GM19328 (cell line): ENCODE measurements at regions not wholly inside any gene's neighbourhood (a gene's known extent, or its start where the extent isn't known, plus 50 kb on each side); places are given as distances from the start of the nearest gene placed in this dataset.
"Not testable (repeated sequence)": the region's sequence is repeated elsewhere in the genome, so short reads cannot be mapped to it uniquely, and the experiment has no call there.

Experiments
- ATAC-seq: cut with Tn5 transposase; IDR thresholded peaks from one replicate; pipeline ENCODE4 v1.9.1; 2021; ENCODE audit warnings: mild to moderate bottlenecking, moderate library complexity; ENCODE audit not compliant: unreplicated experiment

DNA sequence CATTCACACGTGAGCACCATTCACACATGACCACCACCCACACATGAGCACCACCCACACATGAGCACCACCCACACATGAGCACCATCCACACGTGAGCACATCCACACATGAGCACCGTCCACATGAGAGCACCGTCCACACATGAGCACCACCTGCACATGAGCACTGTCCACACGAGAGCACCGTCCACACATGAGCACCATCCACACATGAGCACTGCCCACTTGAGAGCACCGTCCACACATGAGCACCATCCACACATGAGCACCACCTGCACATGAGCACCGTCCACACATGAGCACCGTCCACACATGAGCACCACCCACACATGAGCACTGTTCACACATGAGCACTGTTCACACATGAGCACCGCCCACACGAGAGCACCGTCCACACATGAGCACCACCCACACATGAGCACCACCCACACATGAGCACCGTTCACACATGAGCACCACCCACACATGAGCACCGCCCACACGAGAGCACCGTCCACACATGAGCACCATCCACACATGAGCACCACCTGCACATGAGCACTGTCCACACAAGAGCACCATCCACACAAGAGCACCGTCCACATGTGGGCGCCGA is 471.3 kb upstream of the SALL3 start:
- ATAC-seq, result not testable (repeated sequence)

DNA sequence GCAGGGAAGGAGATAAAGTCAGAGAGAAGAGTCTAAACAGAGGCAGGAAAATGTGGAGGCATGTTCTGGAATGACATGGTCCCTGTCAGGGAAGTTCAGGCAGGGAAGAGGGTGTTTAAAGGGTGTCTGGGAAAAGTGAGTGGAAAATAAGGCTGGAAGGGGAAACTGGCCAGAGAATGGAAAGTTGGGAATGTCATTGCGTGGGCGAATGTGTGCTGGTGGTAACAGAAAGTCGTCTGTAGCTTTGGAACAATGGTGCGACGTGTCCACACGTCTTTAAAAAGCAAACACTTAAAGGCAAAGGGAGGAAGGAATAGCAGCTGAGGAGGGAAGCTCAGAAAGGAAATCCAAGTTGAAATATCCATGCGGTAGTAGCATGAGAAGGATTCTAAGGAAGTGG is 469.5 kb upstream of the SALL3 start:
- no peak for ATAC-seq

DNA sequence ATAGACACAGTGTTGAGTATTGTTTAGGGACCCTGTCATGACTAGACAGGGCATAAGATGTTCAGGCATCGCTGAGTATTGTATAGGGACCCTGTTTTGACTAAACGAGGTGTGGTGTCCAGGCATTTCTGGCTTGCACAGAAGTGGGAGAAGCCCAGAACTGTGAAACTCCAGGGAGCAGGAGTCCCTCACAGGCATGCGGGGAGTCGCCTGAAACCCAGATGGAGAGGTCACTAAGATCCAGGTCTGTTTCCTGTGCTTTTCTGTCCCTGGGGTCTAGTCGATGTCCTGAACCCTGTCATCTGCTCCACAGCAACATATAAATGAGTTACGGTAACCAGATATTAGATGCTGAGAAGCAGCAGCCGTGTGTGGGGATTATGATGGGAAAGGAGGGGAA is 469.0 kb upstream of the SALL3 start:
- no peak for ATAC-seq

DNA sequence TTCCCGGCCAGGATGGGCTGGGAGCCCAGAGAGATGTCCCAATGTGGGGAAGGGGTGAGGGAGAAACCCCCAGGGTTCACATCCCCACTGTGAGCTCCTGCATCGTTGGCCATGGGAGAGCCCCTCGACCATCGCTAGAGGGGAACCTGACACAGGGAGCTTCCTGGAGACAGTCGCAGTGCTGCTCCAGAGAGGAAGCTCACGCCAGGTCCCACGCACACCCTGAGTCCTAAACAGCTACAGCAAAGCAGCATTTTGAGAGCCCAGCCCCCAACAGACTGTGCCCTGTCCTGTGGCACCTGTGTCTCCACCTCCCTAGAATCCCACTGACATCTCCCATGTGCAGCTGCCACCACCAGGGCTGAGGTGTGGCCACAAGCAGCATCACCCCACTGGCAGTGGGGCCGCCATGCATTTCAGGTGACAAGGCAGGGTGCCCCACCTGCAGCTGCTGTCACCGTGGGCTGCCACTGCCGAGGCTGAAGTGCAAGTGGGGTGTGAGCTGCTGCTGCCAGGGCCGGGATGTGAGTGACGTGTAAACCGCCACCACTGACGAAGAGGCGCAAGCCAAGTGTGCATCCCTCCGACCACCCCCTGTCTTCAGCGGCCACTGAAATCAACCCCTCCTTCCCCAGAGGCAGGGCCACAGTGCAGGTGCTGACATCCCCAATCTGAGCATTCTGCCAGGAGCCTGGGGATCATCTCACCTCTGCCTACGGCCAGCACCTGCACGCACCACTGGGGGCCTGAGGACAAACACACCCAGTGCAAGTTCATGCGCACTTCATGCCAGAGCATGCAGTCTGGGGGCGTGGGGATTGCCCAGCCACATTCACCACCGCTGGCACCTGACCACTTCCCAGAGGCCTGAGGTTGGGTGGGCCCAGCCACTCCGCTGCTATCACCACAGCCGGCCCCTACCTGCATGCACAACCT is 467.7 kb upstream of the SALL3 start:
- no peak for ATAC-seq

DNA sequence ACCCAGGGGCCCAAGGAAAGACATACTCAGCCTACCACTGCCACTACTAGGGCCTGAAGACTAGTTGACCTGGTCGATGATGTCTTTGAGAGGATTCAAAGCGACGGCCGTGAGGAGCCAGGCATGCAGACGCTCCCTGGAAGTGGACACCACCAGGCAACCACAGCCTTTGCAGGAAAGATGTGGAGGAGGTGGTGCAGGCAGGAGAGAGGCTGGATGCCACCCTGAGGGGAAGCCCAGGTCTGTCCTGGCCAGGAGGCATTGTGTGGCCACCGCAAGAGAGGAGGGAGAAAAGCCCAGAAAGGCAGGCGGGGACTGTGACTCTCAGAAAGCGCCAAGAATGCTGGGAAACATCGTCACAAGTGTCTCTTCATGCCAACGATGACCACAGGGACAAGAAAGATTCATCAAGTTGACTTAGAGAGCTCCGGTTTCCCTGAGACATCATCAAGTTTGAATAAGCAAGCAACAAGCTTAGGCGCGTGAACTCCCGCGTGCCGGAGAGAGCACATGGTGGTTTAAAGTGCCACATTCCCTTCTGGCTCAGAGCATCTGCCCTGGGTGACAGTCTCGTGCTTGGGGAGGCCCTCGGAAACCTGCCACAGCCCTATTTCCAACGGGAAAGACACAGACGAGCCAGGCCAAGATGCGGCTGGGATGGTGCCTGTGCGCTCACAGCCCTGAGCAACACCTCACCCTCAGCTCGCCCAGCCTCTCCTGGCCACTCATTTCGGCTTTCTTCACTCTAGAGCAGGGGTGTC is 464.5 kb upstream of the SALL3 start:
- no peak for ATAC-seq

DNA sequence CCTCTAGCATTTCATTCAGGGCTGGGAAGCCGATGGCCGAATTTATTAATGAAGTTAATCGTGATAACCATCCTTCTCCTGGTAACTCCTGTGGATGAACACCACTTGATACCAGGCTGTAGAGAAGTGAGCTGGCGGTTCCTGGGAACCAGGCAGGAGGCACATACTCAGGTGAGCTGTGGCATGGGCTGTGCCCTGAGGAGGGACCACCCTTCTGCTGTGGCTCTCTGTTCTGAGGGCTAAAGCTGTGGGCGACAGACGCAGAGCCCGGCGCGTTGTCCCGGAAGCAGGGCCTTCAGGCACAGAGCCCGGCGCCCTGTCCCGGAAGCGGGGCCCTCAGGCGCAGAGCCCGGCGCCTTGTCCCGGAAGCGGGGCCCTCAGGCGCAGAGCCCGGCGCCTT is 462.3 kb upstream of the SALL3 start:
- ATAC-seq, result no peak

DNA sequence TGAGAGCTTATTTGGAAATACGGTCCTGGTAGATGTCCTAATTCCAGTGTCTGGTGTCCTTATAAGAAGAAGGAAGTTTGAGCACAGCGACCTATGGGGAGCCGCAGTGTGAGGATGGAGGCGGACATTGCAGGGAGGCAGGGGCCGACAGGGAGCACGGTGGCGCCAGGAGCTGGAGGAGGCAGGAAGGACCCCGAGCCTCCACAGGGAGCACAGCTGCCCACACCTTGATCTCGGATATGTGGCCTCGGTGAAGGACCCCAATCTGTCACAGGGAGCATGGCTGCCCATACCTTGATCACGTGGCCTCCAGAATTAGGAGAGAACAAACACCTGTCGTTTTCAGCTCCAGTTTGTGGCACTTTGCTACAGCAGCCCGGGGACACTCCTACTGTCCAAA is 461.6 kb upstream of the SALL3 start:
- ATAC-seq, result no peak

DNA sequence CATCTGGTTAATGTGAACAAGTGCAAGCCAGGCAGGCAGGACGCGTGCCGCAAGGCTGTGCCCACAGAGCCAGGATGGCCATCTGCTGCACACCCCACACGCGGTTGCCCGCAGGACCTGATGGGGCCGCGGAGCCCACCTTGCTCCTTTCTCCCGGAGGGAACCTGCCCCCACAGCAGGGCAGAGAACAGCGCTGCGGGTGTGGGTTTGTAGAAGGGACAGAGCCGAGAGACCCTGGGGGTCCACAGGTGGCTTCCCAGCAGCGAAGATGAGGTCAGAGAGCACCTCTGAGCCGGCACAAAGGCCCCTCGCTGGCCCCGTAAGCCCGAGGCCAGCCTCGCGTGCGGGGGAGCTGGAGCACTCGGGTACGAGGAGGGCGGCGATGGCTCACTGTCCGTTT is 460.8 kb upstream of the SALL3 start:
- ATAC-seq, result no peak

DNA sequence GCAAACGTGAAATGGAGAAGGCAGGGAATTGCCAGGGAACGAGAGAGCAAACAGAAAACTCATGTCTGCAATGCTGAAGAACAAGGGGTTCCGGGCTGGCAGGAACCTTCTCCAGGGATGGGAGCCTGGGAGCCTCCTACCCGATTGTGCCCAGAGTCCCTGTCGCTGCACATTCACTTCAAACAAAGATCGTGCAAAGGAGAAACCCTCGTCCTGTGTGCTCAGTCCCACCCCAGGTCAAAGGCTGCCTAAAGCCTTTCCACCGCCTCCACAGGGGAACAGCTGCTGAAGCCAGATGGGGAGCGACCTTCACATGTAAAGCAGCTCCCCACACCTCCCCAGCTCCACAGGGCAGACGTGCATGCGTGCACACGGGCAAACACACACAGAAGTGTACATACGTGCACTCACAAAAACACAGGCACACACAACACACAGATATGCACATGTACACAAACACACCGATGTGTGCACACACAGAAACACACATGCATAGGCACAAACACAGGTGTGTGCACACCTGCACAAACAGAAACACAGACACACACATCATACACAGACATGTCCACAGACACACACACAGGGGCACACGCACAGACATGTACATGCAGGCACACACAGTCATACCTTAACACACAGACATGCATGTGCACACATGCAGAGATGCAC is 460.1 kb upstream of the SALL3 start:
- ATAC-seq, result no peak

DNA sequence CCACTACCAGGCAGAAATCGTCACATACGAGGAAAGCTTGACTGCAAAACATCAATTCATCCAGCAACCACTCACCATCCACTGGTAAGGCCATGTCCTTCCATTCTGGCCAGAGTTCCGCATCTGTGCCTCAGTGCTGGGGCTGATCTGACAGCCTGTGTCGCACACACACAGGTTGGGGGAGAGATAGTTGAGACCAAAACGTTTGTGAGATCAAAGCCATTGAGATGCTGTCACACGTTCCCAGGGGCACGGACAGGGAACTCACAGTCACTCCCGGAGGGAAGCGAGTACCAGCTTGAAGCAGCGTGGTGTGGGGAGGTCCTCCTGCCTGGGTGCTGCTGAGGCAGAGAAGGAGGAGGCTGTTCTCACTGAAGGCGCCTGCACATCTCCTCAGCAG is 458.5 kb upstream of the SALL3 start:
- ATAC-seq, result no peak

DNA sequence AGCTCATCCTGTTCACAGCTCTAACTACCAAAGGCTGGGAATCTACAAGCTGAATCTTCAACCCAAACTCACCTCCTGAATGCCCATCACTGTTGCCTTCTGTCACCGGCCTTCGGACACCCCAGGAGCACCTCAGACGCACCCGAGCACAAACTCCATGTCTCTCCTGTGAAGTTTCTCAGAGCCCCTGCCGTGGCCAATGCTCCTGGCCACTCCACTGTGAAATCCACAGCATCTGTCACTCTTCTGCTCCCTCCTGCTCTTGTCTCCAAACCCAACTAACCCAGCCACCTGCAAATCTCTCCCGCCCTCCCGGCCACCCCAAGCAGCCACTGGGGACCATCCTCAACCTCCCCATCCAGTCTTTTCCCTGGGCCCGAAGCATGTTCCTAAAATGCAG is 457.9 kb upstream of the SALL3 start:
- no peak for ATAC-seq

DNA sequence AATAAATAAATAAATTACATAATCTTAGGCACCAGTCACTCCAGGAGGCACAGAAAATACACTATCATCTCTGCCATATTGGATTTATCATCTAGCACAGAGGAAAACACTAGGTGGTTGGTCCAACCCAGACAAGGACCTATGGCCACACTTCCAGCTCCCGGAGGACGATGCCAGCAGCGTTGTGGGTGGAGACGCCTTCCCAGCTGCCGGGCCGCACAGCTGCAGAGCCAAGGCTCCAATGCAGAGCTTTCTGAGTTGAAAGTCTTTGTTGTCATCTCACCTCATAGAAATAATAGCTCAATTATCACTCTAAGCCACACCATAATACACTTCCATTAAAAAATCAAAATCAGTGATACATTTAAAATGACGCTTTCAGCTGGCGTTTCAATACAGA is 457.1 kb upstream of the SALL3 start:
- no peak for ATAC-seq

DNA sequence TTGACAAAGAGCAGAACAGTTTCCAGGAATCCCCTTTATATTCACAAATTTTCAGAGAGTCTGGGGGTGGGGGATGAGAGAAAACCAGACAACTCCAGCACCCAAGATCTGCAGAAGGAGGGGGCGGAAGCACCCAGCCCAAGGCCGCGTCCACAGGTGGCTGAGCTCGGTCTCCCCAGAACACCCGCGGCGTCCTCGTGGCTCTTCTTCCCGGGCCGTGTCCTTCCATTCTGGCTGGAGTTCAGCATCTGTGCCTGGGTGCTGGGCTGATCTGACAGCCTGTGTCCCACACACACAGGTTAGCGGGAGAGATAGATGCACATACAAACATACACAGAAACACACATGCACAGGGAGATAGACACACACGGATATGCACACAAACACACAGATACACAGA is 455.8 kb upstream of the SALL3 start:
- no peak for ATAC-seq

DNA sequence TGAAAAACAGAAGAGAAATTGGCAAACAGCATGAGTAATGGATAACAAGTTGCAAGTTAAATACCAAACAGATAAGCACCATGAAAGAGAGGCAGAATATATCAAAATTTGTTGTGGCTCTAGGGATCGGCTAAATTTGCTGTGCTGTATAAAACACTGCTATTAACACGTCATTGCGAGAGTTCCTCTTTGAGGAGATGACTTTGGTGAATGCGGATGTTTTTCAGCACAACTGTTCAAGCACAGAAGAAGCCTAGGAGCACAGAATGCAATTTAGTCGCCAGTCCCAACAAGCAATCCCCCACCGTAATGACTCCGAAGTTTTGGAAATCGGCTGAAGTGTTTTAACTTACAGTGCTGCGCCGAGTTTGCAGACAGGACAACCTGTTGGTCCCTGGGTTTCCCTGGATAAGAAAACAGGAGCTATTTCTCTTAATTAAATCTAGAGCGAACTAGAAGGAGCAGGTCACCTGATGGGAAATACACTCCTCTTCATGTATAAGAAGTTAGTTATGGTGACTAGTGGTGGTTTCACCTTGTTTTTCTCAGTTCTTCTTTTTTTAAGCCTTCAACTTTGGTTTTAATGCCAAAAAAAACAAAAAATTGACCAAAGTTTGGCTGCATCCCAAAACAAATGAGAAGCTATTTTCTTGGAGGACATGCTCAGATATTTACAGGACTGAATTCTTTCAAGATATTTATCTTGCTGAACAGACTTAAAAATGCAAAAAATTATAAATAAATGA is 454.1 kb upstream of the SALL3 start:
- no peak for ATAC-seq

DNA sequence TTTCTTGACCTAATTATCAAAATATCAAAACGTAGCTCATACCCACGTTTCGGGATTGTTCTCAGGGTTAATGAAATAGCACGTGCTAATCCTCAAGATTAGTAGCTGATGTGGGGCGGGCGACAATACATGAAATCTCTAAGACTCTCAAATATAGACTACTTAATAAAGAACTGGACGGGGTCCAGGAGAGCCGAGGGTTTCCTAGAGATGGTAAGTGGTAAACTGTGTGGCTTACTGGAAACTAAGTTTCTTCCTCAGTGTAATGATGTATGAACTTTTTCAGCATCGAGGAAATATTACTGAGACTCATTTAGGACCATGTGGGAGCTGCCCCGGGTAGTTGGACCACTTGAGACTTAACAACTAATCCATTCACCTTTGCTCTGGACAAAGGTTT is 453.3 kb upstream of the SALL3 start:
- no peak for ATAC-seq

DNA sequence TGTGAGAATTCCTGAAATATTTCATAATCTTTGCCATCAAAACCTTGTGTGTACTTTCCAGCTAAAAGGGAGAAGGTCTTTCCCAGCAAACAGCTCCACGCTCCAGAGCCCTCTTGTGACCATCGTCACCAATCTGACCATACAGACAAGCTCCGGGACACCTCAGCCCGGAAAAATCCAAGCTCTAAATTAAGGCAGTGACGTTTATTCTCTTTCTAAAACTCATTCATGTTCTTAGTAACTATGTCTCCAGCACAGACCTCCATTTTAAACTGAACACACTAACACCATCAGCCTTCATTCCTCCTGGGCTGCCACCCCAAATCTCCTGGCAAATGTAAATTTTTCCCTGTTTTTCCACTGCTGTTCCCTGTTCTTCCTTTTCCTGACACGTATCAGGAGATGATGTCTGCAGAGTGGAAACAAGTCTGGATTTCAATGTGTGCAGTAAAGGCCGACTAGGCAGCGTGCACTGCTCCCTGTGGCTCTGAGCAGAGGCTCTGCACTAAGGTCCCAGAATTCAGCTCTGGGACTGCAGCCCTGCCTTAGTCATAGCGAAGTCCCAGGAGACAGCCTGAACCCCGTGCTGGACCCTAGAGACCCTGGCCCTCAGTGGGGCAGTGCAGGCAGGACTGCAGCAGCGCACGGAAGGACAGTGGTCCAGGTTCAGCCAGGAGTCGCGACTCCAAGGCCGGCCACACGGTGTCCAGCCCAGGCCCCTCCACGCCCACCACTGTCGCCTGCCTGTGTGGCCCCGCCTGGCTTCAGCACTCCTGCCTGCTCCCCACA is 452.5 kb upstream of the SALL3 start:
- no peak for ATAC-seq

DNA sequence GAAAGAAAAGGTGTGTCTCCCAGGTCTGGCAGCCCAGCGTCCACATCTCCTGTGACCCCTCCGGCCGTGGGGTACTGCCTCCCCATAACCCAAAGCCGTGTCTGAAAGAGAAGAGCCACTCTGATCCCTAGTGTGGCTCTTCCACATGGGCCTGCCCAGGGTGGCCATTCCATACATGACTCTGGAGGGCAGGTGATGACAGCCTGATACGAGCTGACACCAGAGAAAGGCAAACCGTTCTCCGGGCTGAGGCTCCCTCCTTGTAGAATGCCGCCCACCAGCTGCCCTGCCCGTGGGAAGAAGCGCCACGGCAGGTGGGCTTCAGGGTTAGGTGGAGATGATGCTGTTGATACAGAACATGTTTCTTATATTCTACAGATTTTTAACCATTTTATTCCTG is 451.6 kb upstream of the SALL3 start:
- no peak for ATAC-seq

DNA sequence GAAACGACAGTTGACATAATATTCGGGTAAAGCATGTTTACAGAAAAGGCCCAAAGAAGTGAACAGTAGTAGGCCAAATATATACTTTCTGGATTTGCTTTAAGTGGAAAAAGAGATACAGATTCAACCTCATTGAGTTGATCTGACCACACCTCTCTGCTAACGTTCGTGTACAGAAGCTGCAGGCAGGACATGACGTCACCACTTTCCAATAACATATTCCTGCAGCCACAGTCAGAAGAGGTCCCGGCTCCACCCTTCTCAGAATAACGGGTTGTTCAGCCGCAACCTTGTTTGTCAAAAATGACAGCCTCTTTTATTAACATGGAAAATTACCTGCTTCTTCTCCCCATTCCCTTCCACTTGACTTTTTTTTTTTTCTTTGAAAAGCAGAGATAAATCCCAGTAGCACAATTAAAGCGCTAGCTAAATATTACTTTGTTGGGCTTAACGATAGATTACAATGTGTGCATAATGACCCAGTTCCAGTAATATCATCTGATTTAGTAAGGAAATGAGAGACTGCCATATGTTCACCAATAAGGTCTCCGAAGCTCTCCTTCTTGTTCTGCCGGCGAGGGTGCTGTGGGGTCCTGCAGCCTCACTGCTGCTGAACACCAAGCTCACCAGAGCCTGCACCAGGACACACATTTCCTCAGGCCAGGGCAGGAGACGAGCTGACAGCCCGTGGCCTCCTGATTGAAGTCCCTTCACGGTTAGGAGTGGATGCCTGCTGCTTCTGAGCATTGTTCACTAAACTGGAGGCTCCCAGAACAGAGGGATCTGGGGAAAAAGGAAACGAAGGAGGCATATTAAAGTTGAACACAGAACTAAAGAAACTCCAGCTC is 451.0 kb upstream of the SALL3 start:
- no peak for ATAC-seq

DNA sequence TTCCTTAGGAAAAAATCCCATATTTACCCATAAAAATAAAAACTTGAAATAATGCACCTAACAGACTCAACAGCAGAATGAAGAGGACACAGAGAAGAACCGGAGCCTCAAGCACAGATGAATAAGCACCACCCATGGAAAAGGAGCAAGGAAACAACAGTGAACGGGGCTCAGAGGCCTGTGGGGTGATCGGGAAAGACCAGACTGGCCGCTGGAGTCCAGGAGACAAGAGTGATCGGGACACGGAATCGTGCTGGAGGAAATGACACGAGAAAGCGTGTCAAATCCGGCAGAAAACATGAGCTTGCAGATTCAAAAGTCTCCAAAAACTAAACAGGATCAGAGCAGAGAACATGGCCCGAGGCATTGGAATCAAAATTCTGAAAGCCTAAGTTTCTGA is 448.0 kb upstream of the SALL3 start:
- ATAC-seq, result no peak
